Astrocyte (in vitro differentiated cells and primary cell): ENCODE measurements at regions not wholly inside any gene's neighbourhood (a gene's known extent, or its start where the extent isn't known, plus 50 kb on each side); places are given as distances from the start of the nearest gene placed in this dataset.

Experiments
- DNase-seq: peaks from one replicate; pipeline ENCODE4 v3.0.0-alpha.2; 2010; ENCODE audit warnings: low read depth
- FAIRE-seq: peaks from 2 replicates; lab custom pipeline; 2011; peaks lifted over from hg19 to GRCh38; lab: Jason Lieb, UNC
- H2AFZ ChIP-seq: 2 replicates; pipeline ENCODE4 v1.6.0; 2012; ENCODE audit warnings: low read depth, low read length, inconsistent platforms
- H3K27ac ChIP-seq: 2 replicates; pipeline ENCODE4 v1.5.1; 2011; ENCODE audit warnings: low read depth, low read length, inconsistent platforms
- H3K27me3 ChIP-seq: 2 replicates; pipeline ENCODE4 v1.6.0; 2011; ENCODE audit warnings: low read length, inconsistent platforms; ENCODE audit not compliant: insufficient read depth
- H3K36me3 ChIP-seq: 2 replicates; pipeline ENCODE4 v1.5.1; 2011; ENCODE audit warnings: low read length, inconsistent platforms; ENCODE audit not compliant: insufficient read depth
- H3K4me1 ChIP-seq: 2 replicates; pipeline ENCODE4 v1.5.1; 2011; ENCODE audit warnings: low read length, inconsistent platforms; ENCODE audit not compliant: insufficient read depth
- H3K4me2 ChIP-seq: 2 replicates; pipeline ENCODE4 v1.6.0; 2012; ENCODE audit warnings: low read length, inconsistent platforms
- H3K4me3 ChIP-seq: 2 replicates; pipeline ENCODE4 v1.5.1; 2011; ENCODE audit warnings: low read depth, mild to moderate bottlenecking, low read length, inconsistent platforms; ENCODE audit not compliant: insufficient read depth
- H3K79me2 ChIP-seq: 2 replicates; pipeline ENCODE4 v1.6.0; 2012; ENCODE audit warnings: mild to moderate bottlenecking, low read length, inconsistent platforms; ENCODE audit not compliant: insufficient read depth
- H3K9ac ChIP-seq: 2 replicates; pipeline ENCODE4 v1.6.0; 2012; ENCODE audit warnings: mild to moderate bottlenecking, low read length, inconsistent platforms
- H3K9me3 ChIP-seq: 2 replicates; pipeline ENCODE4 v1.5.1; 2012; ENCODE audit warnings: low read depth, mild to moderate bottlenecking, low read length, inconsistent platforms; ENCODE audit not compliant: insufficient read depth
- H4K20me1 ChIP-seq: 2 replicates; pipeline ENCODE4 v1.6.0; 2012; ENCODE audit warnings: low read length, inconsistent platforms; ENCODE audit not compliant: insufficient read depth
- H3K27ac Mint-ChIP-seq: one replicate; pipeline ENCODE4 v1.8.0; 2021; ENCODE audit warnings: mild to moderate bottlenecking, mixed read lengths; ENCODE audit not compliant: unreplicated experiment
- H3K27me3 Mint-ChIP-seq: one replicate; pipeline ENCODE4 v1.8.0; 2021; ENCODE audit warnings: low read depth, mixed read lengths; ENCODE audit not compliant: unreplicated experiment
- H3K36me3 Mint-ChIP-seq: one replicate; pipeline ENCODE4 v1.8.0; 2021; ENCODE audit warnings: low read depth, mixed read lengths; ENCODE audit not compliant: unreplicated experiment
- H3K4me1 Mint-ChIP-seq: one replicate; pipeline ENCODE4 v1.8.0; 2021; ENCODE audit warnings: low read depth, mixed read lengths; ENCODE audit not compliant: unreplicated experiment
- H3K4me3 Mint-ChIP-seq: one replicate; pipeline ENCODE4 v1.8.0; 2021; ENCODE audit warnings: mild to moderate bottlenecking, moderate library complexity, mixed read lengths; ENCODE audit not compliant: unreplicated experiment
- H3K9me3 Mint-ChIP-seq: one replicate; pipeline ENCODE4 v1.8.0; 2021; ENCODE audit warnings: mild to moderate bottlenecking, mixed read lengths; ENCODE audit not compliant: unreplicated experiment
- CTCF ChIP-seq: IDR thresholded peaks from 2 replicates; pipeline ENCODE4 v1.5.1; 2011; ENCODE audit warnings: low read depth, mild to moderate bottlenecking, inconsistent platforms, low read length, moderate library complexity; ENCODE audit not compliant: insufficient read depth
- EZH2 ChIP-seq: IDR thresholded peaks from 2 replicates; pipeline ENCODE4 v1.6.1; 2012; ENCODE audit warnings: mild to moderate bottlenecking, low read length, inconsistent platforms; ENCODE audit not compliant: insufficient read depth

- no peak overlapping the region for H3K9ac ChIP-seq
- H3K4me1 ChIP-seq, result peaks cover 15% of the 10 kb centered on the region
- no peak for TF ChIP-seq CTCF
- TF ChIP-seq EZH2, result no peak
- H3K27me3 ChIP-seq, result no peaks in the 10 kb centered on the region
- Mint-ChIP-seq H3K4me3 (no peak overlapping the region), H3K36me3 (no peaks in the 10 kb centered on the region), H3K27me3 (no peaks in the 10 kb centered on the region), H3K4me1 (peaks cover 13% of the 10 kb centered on the region), H3K9me3 (no peaks in the 10 kb centered on the region), H3K27ac (no peak overlapping the region)
- H3K4me3 ChIP-seq, result no peak overlapping the region
- H3K36me3 ChIP-seq, result no peaks in the 10 kb centered on the region
- H3K79me2 ChIP-seq, result no peaks in the 10 kb centered on the region
- H3K27ac ChIP-seq, result no peak overlapping the region
- no peak overlapping the region for H2AFZ ChIP-seq
- H4K20me1 ChIP-seq, result no peaks in the 10 kb centered on the region
- no peaks in the 10 kb centered on the region for H3K9me3 ChIP-seq
- no peak for DNase-seq
- FAIRE-seq, result no peak
- no peak overlapping the region for H3K4me2 ChIP-seq
These were observed 73.3 kb downstream of the TNFSF18 start for GRCh38 chr1:172977296-172978017.

- FAIRE-seq, result no peak
- no peak overlapping the region for H2AFZ ChIP-seq
- TF ChIP-seq EZH2 (no peak), CTCF (no peak)
- no peaks in the 10 kb centered on the region for H3K27me3 ChIP-seq
- DNase-seq, result no peak
- H3K36me3 ChIP-seq, result no peaks in the 10 kb centered on the region
- H3K79me2 ChIP-seq, result no peaks in the 10 kb centered on the region
- H3K4me3 ChIP-seq, result no peak overlapping the region
- peaks cover 15% of the 10 kb centered on the region for H3K4me1 ChIP-seq
- no peak overlapping the region for H3K4me2 ChIP-seq
- H3K9me3 Mint-ChIP-seq, result no peaks in the 10 kb centered on the region
- H3K27ac Mint-ChIP-seq, result peak overlapping the region; percentile 14
- H3K4me1 Mint-ChIP-seq, result peaks cover 13% of the 10 kb centered on the region
- H3K36me3 Mint-ChIP-seq, result no peaks in the 10 kb centered on the region
- no peaks in the 10 kb centered on the region for H4K20me1 ChIP-seq
- H3K9ac ChIP-seq, result no peak overlapping the region
- H3K27ac ChIP-seq, result no peak overlapping the region
- no peak overlapping the region for H3K4me3 Mint-ChIP-seq
- H3K27me3 Mint-ChIP-seq, result no peaks in the 10 kb centered on the region
- no peaks in the 10 kb centered on the region for H3K9me3 ChIP-seq
These were observed 72.1 kb downstream of the TNFSF18 start for GRCh38 chr1:172978595-172978994.

GRCh38 chr1:172979828-172980227 is 70.9 kb downstream of the TNFSF18 start:
- no peaks in the 10 kb centered on the region for H3K27me3 ChIP-seq
- Mint-ChIP-seq H3K27me3 (no peaks in the 10 kb centered on the region), H3K36me3 (no peaks in the 10 kb centered on the region), H3K27ac (no peak overlapping the region), H3K9me3 (no peaks in the 10 kb centered on the region), H3K4me3 (no peak overlapping the region), H3K4me1 (peaks cover 13% of the 10 kb centered on the region)
- H3K9me3 ChIP-seq, result no peaks in the 10 kb centered on the region
- no peak for DNase-seq
- FAIRE-seq, result no peak
- TF ChIP-seq EZH2, result no peak
- TF ChIP-seq CTCF, result no peak
- no peak overlapping the region for H3K4me2 ChIP-seq
- no peak overlapping the region for H2AFZ ChIP-seq
- H3K36me3 ChIP-seq, result no peaks in the 10 kb centered on the region
- H3K9ac ChIP-seq, result no peak overlapping the region
- peaks cover 15% of the 10 kb centered on the region for H3K4me1 ChIP-seq
- H3K79me2 ChIP-seq, result no peaks in the 10 kb centered on the region
- H3K4me3 ChIP-seq, result no peak overlapping the region
- H3K27ac ChIP-seq, result no peak overlapping the region
- H4K20me1 ChIP-seq, result no peaks in the 10 kb centered on the region
